Activated CD8-positive, alpha-beta memory T cell treated with anti-CD3 and anti-CD28 coated beads, Interleukin-2, amount 50 U/mL, for 1 hour (primary cell): ENCODE measurements at regions not wholly inside any gene's neighbourhood (a gene's known extent, or its start where the extent isn't known, plus 50 kb on each side); places are given as distances from the start of the nearest gene placed in this dataset.
"Not testable (repeated sequence)": the region's sequence is repeated elsewhere in the genome, so short reads cannot be mapped to it uniquely, and the experiment has no call there.

Source experiments
- DNase-seq: peaks from one replicate; pipeline ENCODE4 v3.0.0-alpha.2; 2020; ENCODE audit errors: extremely low read depth

DNA sequence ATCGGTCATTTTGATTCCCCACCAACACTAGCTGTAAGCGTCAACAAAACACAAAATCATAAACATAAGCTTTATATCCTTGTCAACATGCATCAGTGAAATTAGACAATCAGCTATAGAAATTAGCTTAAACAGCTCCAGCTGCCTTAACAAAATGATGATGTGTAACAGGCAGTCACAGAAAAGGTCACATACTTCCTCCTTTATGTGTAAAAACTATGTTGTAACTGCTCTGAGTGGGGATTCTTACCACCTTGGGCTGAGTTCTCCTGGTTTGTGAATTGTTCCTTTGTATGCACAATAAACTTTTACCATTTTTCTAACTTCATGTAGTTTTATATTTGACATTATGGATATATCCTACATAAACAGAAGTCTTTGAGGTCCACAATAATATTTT lies 73.9 kb upstream of the MAP9 start:
- no peak for DNase-seq

DNA sequence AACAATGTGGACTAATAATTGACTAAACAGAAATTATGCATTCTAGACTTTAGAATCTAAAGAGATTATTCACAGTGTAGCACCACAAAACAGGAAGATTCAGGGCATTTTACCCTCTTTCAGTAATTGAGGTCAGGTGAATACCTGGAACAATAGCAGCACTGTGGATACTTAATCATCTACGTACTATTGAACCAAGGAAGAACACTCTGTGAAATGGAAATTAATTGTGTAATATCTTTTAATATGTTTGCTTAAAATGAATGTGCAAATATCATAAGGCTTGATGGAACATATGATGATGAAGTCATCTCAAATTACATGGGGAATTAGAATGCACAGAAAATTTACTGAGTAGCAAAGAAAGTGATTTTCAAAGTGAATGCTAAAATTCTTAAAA lies 68.5 kb upstream of the MAP9 start:
- DNase-seq = no peak

DNA sequence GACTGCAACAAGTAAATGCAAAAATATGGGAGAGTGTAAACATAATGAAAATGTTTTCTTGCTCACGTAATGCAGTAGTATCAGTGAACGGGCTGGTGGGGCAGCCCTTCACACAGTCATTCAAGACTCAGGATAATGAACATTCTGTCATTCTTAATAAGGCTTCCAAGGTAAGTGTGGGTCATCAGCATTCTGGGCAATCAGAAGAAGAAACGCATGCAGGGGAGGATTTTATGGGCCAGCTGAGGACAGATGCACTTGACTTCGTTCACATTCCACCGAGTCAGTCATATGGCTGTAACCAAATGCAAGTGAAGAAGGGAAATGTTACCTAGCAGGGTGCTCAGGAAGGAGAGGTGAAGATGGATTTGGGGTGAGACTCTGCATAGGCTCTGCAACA lies 68.0 kb upstream of the MAP9 start:
- no peak for DNase-seq

- DNase-seq = peak; percentile 3
Measured at GRCh38 chr4:155442267-155443105, 65.7 kb upstream of the MAP9 start.

GRCh38 chr4:155441475-155441874 lies 64.7 kb upstream of the MAP9 start:
- no peak for DNase-seq

DNA sequence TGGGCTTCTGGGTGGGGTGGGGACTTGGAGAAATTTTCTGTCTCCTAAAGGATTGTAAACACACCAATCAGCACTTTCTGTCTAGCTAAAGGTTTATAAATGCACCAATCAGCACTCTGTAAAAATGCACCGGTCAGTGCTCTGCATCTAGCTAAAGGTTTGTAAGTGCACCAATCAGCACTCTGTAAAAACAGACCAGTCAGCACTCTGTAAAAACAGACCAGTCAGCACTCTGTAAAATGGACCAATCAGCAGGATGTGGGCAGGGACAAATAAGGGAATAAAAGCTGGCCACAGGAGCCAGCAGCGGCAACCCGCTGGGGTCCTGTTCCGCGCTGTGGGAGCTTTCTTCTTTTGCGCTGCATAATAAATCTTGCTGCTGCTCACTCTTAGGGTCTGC lies 63.0 kb upstream of the MAP9 start:
- DNase-seq = not testable (repeated sequence)

GRCh38 chr4:155434904-155435303 lies 58.1 kb upstream of the MAP9 start:
- no peak for DNase-seq

- no peak for DNase-seq
Measured at GRCh38 chr4:155434366-155434765, 57.6 kb upstream of the MAP9 start.

DNA sequence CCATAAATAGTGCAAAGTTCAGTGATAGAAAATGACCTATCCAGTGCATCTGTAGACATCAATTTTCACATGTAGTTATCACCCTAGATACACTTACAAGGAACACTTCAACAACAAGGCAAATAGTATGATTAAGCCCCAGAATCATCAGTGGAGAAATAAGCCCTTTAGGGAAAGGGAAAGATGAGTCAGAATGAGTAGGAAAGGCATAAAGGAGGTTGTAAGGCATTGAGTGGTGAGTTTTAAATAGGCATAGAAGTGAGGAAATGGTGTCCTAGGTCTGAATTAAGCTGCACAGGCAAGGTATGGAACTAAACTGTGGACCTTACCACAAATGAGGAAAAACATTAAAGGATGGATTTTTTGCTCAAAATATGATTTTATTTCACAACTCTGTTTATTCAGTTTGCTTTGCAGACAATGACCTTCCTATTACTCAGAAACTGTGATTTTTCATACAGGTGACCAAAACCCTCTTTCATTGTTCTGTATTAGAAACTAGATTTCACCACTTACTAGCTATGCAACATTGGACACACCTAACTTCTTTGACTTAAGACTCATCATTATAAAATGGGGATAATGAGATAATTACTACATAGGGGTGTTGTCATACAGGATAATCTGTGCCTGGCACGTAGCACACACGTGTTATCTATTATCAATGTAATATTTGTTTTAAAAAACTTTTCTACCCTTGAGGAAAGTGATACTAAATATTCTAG lies 57.0 kb upstream of the MAP9 start:
- DNase-seq = no peak

DNA sequence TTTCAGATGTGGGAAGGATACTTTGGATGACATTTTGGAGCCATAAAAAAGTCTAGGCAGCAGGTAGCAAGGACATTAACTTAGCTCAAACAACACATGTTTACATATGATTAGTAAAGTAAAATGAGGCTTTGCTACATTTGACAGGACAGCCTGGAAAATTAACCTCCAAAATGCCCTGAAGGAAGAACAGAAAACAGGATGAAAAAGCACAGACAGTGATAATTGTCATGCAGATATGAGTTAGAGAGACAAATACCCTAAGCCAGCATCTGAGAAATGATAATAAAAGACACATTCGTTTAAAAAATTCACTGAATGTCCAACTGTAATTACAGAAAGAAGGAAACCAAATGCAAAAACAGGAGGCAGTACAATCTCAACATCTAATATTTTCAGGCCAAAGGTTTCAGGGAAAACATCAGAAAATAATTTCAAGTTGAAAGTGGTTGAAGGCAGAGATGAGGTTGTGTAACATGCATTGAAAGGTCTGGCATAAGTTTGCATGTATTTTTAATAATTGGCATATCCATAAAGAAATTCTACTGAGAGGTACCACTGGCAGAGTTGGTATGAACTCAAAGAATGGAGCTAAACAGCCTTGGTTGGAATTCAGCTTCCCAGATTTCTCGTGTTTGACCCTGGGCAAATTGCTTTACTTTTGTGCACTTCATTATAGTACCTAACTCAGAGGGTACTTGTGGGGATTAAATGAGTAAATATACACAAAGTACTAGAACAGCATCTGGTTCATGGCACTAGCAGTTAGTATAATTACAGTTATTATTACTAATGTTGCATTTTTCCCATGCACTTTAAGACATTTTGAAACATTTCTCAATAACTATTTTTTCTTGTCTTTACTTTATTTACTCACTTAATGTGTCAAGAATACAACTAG lies 54.4 kb upstream of the MAP9 start:
- DNase-seq = no peak

GRCh38 chr4:155428128-155428527 lies 51.4 kb upstream of the MAP9 start:
- DNase-seq = no peak

DNA sequence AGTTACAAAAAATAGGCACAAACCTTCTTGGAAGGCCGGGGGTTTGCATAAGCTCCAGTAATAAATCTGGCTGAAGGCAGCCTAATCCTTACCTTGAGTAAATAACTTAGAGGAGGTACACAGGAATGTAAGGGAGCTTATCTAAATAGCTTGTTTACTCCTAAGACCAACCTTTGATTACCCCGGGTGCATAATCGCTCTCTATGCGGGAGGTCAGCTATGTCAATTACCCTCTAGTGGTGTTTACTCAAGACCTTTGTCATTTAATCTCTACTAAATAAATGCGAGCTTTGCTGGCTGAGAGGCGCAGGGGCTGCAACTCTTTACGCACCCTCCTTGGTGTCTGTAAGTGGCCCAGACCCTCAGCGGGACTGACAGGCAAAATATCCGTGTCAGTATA lies 50.2 kb upstream of the MAP9 start:
- DNase-seq = no peak
